GM12878 (cell line): ENCODE measurements at regions not wholly inside any gene's neighbourhood (a gene's known extent, or its start where the extent isn't known, plus 50 kb on each side); places are given as distances from the start of the nearest gene placed in this dataset.

Source experiments
- ATAC-seq: fragments of 200-7000 bp; cut with Tn5 transposase; 3 replicates; pipeline ENCODE4 v1.9.1; 2020; ENCODE audit warnings: mild to moderate bottlenecking, moderate library complexity
- BruUV-seq: library from RNA; stranded (reverse); fragments of 400-500 nt; replicated peaks from 2 replicates; lab custom pipeline; 2021; lab: Mats Ljungman, UMichigan
- CTCF ChIA-PET: fragments of 300-600 bp; sonication (Branson Sonifier 250); formaldehyde crosslinking; extraction: SDS; loops from one replicate; lab custom pipeline; 2021; ENCODE audit warnings: inconsistent platforms; lab: Yijun Ruan, JAX
- POLR2A ChIA-PET: fragments of 350-600 bp; formaldehyde crosslinking; extraction: SDS; loops from one replicate; lab custom pipeline; 2021; ENCODE audit warnings: inconsistent platforms; lab: Charles Lee
- RAD21 ChIA-PET: fragments of 300-600 bp; sonication (Branson Sonifier 250); formaldehyde crosslinking; loops from one replicate; lab custom pipeline; 2023; ENCODE audit warnings: antibody characterized with exemption; ENCODE audit not compliant: unreplicated experiment; lab: Charles Lee
- SMC1A ChIA-PET: fragments of 300-600 bp; sonication (Branson Sonifier 250); formaldehyde crosslinking; loops from one replicate; lab custom pipeline; 2023; ENCODE audit not compliant: unreplicated experiment, uncharacterized antibody; lab: Charles Lee
- DNase-seq: peaks from one replicate; pipeline ENCODE4 v3.0.0-alpha.2; 2011; ENCODE audit warnings: low read depth, low spot score
- FAIRE-seq: peaks from 3 replicates; lab custom pipeline; 2011; peaks lifted over from hg19 to GRCh38; lab: Jason Lieb, UNC
- H2AFZ ChIP-seq: 2 replicates; pipeline ENCODE4 v1.6.0; 2011; ENCODE audit warnings: low read depth, low read length, control low read depth; ENCODE audit not compliant: control insufficient read depth
- H3K27ac ChIP-seq: 2 replicates; pipeline ENCODE4 v1.5.1; 2011; ENCODE audit warnings: control low read depth; ENCODE audit not compliant: control insufficient read depth, insufficient read depth
- H3K27me3 ChIP-seq, 2 experiments: replicated peaks in 1 of 2; 2 replicates each; pipeline versions ENCODE4 v1.6.0 to v1.6.1; 2011; ENCODE audit warnings: low read length in 1 of 2; ENCODE audit not compliant: control insufficient read depth in 2 of 2, insufficient read depth in 2 of 2
- H3K36me3 ChIP-seq, 2 experiments: 2 replicates each; pipeline ENCODE4 v1.5.1; 2011; ENCODE audit warnings: low read length in 1 of 2; ENCODE audit not compliant: control insufficient read depth in 2 of 2, insufficient read depth in 2 of 2
- H3K4me1 ChIP-seq: 2 replicates; pipeline ENCODE4 v1.6.1; 2011; ENCODE audit warnings: mild to moderate bottlenecking, low read length, moderate library complexity, mixed read lengths; ENCODE audit not compliant: control insufficient read depth, insufficient read depth
- H3K4me2 ChIP-seq: 2 replicates; pipeline ENCODE4 v1.6.0; 2011; ENCODE audit warnings: control low read depth; ENCODE audit not compliant: control insufficient read depth, insufficient read depth
- H3K4me3 ChIP-seq: fragments of 200-600 bp; sonication (generic); 2 replicates; pipeline ENCODE4 v1.5.1; 2016
- H3K79me2 ChIP-seq: 2 replicates; pipeline ENCODE4 v1.6.0; 2011; ENCODE audit warnings: low read length; ENCODE audit not compliant: control insufficient read depth, insufficient read depth
- H3K9ac ChIP-seq: 2 replicates; pipeline ENCODE4 v1.8.0; 2011; ENCODE audit warnings: low read length, control low read depth, mixed read lengths; ENCODE audit not compliant: control insufficient read depth, insufficient read depth
- H3K9me3 ChIP-seq: replicated peaks from 3 replicates; pipeline ENCODE4 v1.5.1; 2011; ENCODE audit warnings: mild to moderate bottlenecking, low read length; ENCODE audit not compliant: control insufficient read depth, insufficient read depth
- H4K20me1 ChIP-seq: 2 replicates; pipeline ENCODE4 v1.6.0; 2011; ENCODE audit not compliant: control insufficient read depth, insufficient read depth
- BMI1 ChIP-seq: fragments of 450-650 bp; IDR thresholded peaks from 2 replicates; pipeline ENCODE4 v1.6.1; 2016; ENCODE audit warnings: mild to moderate bottlenecking, moderate library complexity, borderline replicate concordance
- CBFB ChIP-seq: IDR thresholded peaks from 2 replicates; pipeline ENCODE4 v1.6.1; 2016; ENCODE audit warnings: antibody characterized with exemption, low read depth
- CREB1 ChIP-seq: IDR thresholded peaks from 2 replicates; pipeline ENCODE4 v1.6.1; 2012; ENCODE audit warnings: low read depth, mild to moderate bottlenecking, inconsistent platforms
- CREM ChIP-seq: IDR thresholded peaks from 2 replicates; pipeline ENCODE4 v1.6.1; 2014; ENCODE audit warnings: antibody characterized with exemption, low read depth
- JUND ChIP-seq: IDR thresholded peaks from 2 replicates; pipeline ENCODE4 v1.6.1; 2012; ENCODE audit warnings: low read depth, mild to moderate bottlenecking, low read length, improper control_type of control experiment, moderate library complexity
- MTA3 ChIP-seq: IDR thresholded peaks from 2 replicates; pipeline ENCODE4 v1.6.1; 2012; ENCODE audit warnings: low read length, inconsistent platforms, borderline replicate concordance
- MYC ChIP-seq: IDR thresholded peaks from 2 replicates; pipeline ENCODE4 v1.6.1; 2011; ENCODE audit warnings: mild to moderate bottlenecking, low read length, moderate library complexity, inconsistent platforms; ENCODE audit not compliant: insufficient read depth, insufficient replicate concordance, insufficient read length, severe bottlenecking
- NR2F1 ChIP-seq: fragments of 450-650 bp; conservative IDR thresholded peaks from 2 replicates; pipeline ENCODE4 v1.6.1; 2017; ENCODE audit warnings: mild to moderate bottlenecking
- PML ChIP-seq: IDR thresholded peaks from 2 replicates; pipeline ENCODE4 v1.6.1; 2012; ENCODE audit warnings: low read length, inconsistent platforms
- POLR2AphosphoS5 ChIP-seq: IDR thresholded peaks from 2 replicates; pipeline ENCODE4 v1.6.1; 2011; ENCODE audit warnings: mild to moderate bottlenecking, low read length, inconsistent platforms
- RAD21 ChIP-seq: IDR thresholded peaks from 2 replicates; pipeline ENCODE4 v1.6.1; 2011; ENCODE audit warnings: mild to moderate bottlenecking, low read depth, low read length, moderate library complexity; ENCODE audit not compliant: insufficient read depth
- RUNX3 ChIP-seq: IDR thresholded peaks from 2 replicates; pipeline ENCODE4 v1.6.1; 2012; ENCODE audit warnings: low read length, inconsistent platforms
- SIN3A ChIP-seq: IDR thresholded peaks from 2 replicates; pipeline ENCODE4 v1.6.1; 2012; ENCODE audit warnings: low read depth, low read length, improper control_type of control experiment
- WGBS: methylation state at CpG from one replicate; pipeline ENCODE4 v1.1.6; 2016; ENCODE audit warnings: low lambda C conversion rate; ENCODE audit not compliant: insufficient replicate concordance, insufficient coverage; ENCODE audit errors: missing lambda C conversion rate; 5-methylcytosine and 5-hydroxymethylcytosine counted together
- in situ Hi-C: fragments of 300-500 bp; cut with MboI; formaldehyde crosslinking; loops from 9 replicates; pipeline ENCODE4 v1.14.3; 2018; ENCODE audit warnings: mixed read lengths
- intact Hi-C: fragments of 100-400 bp; cut with micrococcal nuclease; formaldehyde crosslinking; loops from one replicate; pipeline ENCODE4 v1.14.2; 2022; ENCODE audit not compliant: unreplicated experiment
- TF ChIP-seq, protein P1 (sequence below): fragments of 450-650 bp; formaldehyde crosslinking; IDR thresholded peaks from 2 replicates; pipeline ENCODE4 v1.4.0; 2022; ENCODE audit warnings: mild to moderate bottlenecking, moderate library complexity
- TF ChIP-seq, protein P2 (sequence below): IDR thresholded peaks from 2 replicates; pipeline ENCODE4 v1.6.1; 2012; ENCODE audit warnings: low read length, inconsistent platforms
- TF ChIP-seq, protein P3 (sequence below): fragments of 450-650 bp; IDR thresholded peaks from 2 replicates; pipeline ENCODE4 v1.6.1; 2018; ENCODE audit warnings: mild to moderate bottlenecking, low read depth, moderate library complexity; ENCODE audit not compliant: partially characterized antibody

DNA sequence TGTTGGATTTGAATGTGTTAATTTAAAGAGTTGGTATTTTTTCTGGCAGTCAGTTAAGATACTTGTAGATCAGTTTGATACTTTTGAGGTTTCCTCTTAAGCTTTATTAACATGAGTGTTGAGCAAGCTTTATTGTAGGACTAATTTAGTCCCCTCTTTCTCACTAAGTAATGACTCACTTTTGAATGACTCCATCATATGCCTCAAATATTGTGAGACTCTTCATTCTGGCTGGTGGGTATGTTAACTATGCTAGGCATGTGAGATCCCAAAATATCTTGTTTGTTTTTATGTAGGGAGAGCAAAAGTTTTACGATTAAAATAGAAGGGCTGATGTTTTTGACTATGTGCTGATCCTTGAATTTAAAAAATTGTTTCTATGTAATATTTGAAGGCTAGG lies 355.7 kb downstream of the IZUMO3 start:
- no peak overlapping the region for H3K9ac ChIP-seq
- H3K4me1 ChIP-seq = no peaks in the 10 kb centered on the region
- H3K79me2 ChIP-seq = no peaks in the 10 kb centered on the region
- intact Hi-C loops = no loop called here
- CTCF ChIA-PET = no interaction called here
- H3K4me3 ChIP-seq = no peak overlapping the region
- no peaks in the 10 kb centered on the region for H3K36me3 ChIP-seq
- RAD21 ChIA-PET = no interaction called here
- no peak overlapping the region for H3K4me2 ChIP-seq
- no TSS peak for BruUV-seq
- no peak overlapping the region for H2AFZ ChIP-seq
- in situ Hi-C loops = no loop called here
- SMC1A ChIA-PET = no interaction called here
- POLR2A ChIA-PET = no interaction called here
- DNase-seq (no peak), ATAC-seq (no peak), FAIRE-seq (no peak)
- H3K27me3 ChIP-seq = no peaks in the 10 kb centered on the region
- H4K20me1 ChIP-seq = no peaks in the 10 kb centered on the region
- H3K9me3 ChIP-seq = no peaks in the 10 kb centered on the region
- no peak overlapping the region for H3K27ac ChIP-seq
- WGBS = 0% methylated on average over 1 of the region's 1 CpG
- TF ChIP-seq, protein P1, sequence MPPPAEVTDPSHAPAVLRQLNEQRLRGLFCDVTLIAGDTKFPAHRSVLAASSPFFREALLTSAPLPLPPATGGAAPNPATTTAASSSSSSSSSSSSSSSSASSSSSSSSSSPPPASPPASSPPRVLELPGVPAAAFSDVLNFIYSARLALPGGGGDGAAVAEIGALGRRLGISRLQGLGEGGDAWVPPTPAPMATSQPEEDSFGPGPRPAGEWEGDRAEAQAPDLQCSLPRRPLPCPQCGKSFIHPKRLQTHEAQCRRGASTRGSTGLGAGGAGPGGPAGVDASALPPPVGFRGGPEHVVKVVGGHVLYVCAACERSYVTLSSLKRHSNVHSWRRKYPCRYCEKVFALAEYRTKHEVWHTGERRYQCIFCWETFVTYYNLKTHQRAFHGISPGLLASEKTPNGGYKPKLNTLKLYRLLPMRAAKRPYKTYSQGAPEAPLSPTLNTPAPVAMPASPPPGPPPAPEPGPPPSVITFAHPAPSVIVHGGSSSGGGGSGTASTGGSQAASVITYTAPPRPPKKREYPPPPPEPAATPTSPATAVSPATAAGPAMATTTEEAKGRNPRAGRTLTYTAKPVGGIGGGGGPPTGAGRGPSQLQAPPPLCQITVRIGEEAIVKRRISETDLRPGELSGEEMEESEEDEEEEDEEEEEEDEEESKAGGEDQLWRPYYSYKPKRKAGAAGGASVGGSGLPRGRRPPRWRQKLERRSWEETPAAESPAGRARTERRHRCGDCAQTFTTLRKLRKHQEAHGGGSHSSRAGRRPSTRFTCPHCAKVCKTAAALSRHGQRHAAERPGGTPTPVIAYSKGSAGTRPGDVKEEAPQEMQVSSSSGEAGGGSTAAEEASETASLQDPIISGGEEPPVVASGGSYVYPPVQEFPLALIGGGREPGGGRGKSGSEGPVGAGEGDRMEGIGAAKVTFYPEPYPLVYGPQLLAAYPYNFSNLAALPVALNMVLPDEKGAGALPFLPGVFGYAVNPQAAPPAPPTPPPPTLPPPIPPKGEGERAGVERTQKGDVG = no peak
- TF ChIP-seq NR2F1 (no peak), RUNX3 (no peak), SIN3A (no peak), CBFB (no peak), MTA3 (no peak), CREB1 (no peak), POLR2AphosphoS5 (no peak), CREM (no peak), JUND (no peak), RAD21 (no peak), PML (no peak), MYC (no peak), BMI1 (no peak)
- TF ChIP-seq, protein P2, sequence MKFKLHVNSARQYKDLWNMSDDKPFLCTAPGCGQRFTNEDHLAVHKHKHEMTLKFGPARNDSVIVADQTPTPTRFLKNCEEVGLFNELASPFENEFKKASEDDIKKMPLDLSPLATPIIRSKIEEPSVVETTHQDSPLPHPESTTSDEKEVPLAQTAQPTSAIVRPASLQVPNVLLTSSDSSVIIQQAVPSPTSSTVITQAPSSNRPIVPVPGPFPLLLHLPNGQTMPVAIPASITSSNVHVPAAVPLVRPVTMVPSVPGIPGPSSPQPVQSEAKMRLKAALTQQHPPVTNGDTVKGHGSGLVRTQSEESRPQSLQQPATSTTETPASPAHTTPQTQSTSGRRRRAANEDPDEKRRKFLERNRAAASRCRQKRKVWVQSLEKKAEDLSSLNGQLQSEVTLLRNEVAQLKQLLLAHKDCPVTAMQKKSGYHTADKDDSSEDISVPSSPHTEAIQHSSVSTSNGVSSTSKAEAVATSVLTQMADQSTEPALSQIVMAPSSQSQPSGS = no peak
- TF ChIP-seq, protein P3, sequence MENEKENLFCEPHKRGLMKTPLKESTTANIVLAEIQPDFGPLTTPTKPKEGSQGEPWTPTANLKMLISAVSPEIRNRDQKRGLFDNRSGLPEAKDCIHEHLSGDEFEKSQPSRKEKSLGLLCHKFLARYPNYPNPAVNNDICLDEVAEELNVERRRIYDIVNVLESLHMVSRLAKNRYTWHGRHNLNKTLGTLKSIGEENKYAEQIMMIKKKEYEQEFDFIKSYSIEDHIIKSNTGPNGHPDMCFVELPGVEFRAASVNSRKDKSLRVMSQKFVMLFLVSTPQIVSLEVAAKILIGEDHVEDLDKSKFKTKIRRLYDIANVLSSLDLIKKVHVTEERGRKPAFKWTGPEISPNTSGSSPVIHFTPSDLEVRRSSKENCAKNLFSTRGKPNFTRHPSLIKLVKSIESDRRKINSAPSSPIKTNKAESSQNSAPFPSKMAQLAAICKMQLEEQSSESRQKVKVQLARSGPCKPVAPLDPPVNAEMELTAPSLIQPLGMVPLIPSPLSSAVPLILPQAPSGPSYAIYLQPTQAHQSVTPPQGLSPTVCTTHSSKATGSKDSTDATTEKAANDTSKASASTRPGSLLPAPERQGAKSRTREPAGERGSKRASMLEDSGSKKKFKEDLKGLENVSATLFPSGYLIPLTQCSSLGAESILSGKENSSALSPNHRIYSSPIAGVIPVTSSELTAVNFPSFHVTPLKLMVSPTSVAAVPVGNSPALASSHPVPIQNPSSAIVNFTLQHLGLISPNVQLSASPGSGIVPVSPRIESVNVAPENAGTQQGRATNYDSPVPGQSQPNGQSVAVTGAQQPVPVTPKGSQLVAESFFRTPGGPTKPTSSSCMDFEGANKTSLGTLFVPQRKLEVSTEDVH = no peak
